A204.1 (cell line): ENCODE measurements at regions not wholly inside any gene's neighbourhood (a gene's known extent, or its start where the extent isn't known, plus 50 kb on each side); places are given as distances from the start of the nearest gene placed in this dataset.

Experiments used
- FAIRE-seq: peaks from 2 replicates; lab custom pipeline; 2012; peaks lifted over from hg19 to GRCh38; lab: Jason Lieb, UNC

GRCh38 chr5:167800427-167800826, 491.0 kb upstream of the WWC1 start:
- no peak for FAIRE-seq

- no peak for FAIRE-seq
Measured at GRCh38 chr5:167801999-167802398, 489.4 kb upstream of the WWC1 start.

GRCh38 chr5:167802755-167803431, 488.6 kb upstream of the WWC1 start:
- FAIRE-seq, result no peak

- FAIRE-seq, result no peak
Measured at GRCh38 chr5:167804512-167805220, 486.8 kb upstream of the WWC1 start.

- no peak for FAIRE-seq
Measured at GRCh38 chr5:167810573-167810972, 480.9 kb upstream of the WWC1 start.

GRCh38 chr5:167812871-167813270, 478.6 kb upstream of the WWC1 start:
- no peak for FAIRE-seq

- FAIRE-seq, result no peak
Measured at GRCh38 chr5:167813389-167813788, 478.1 kb upstream of the WWC1 start.

- no peak for FAIRE-seq
Measured at GRCh38 chr5:167814040-167814439, 477.4 kb upstream of the WWC1 start.

- no peak for FAIRE-seq
Measured at GRCh38 chr5:167814828-167815227, 476.6 kb upstream of the WWC1 start.

- no peak for FAIRE-seq
Measured at GRCh38 chr5:167816354-167816753, 475.1 kb upstream of the WWC1 start.

GRCh38 chr5:167816864-167817263, 474.6 kb upstream of the WWC1 start:
- FAIRE-seq, result no peak

GRCh38 chr5:167819406-167819805, 472.0 kb upstream of the WWC1 start:
- FAIRE-seq, result no peak

- FAIRE-seq, result no peak
Measured at GRCh38 chr5:167820101-167820990, 471.1 kb upstream of the WWC1 start.

- no peak for FAIRE-seq
Measured at GRCh38 chr5:167821151-167821550, 470.3 kb upstream of the WWC1 start.

- FAIRE-seq, result no peak
Measured at GRCh38 chr5:167821669-167822068, 469.8 kb upstream of the WWC1 start.

GRCh38 chr5:167822241-167822640, 469.2 kb upstream of the WWC1 start:
- no peak for FAIRE-seq

GRCh38 chr5:167823405-167823804, 468.0 kb upstream of the WWC1 start:
- FAIRE-seq, result no peak

- no peak for FAIRE-seq
Measured at GRCh38 chr5:167827766-167828165, 463.7 kb upstream of the WWC1 start.

GRCh38 chr5:167831754-167832504, 459.5 kb upstream of the WWC1 start:
- no peak for FAIRE-seq

GRCh38 chr5:167832609-167833008, 458.8 kb upstream of the WWC1 start:
- no peak for FAIRE-seq

GRCh38 chr5:167833456-167833855, 458.0 kb upstream of the WWC1 start:
- FAIRE-seq, result no peak

GRCh38 chr5:167835146-167835545, 456.3 kb upstream of the WWC1 start:
- no peak for FAIRE-seq
